A673 (cell line): ENCODE measurements at regions not wholly inside any gene's neighbourhood (a gene's known extent, or its start where the extent isn't known, plus 50 kb on each side); places are given as distances from the start of the nearest gene placed in this dataset.

ENCODE experiments used
- CTCF ChIP-seq: fragments of 300-800, 200-600 bp; sonication (generic); conservative IDR thresholded peaks from 2 replicates; pipeline ENCODE4 v1.5.1; 2017; ENCODE audit warnings: low read depth, mild to moderate bottlenecking, antibody characterized with exemption, low read length, moderate library complexity, mixed read lengths
- EZH2 ChIP-seq: fragments of 200-600 bp; sonication (generic); IDR thresholded peaks from 2 replicates; pipeline ENCODE4 v1.6.1; 2017; ENCODE audit warnings: borderline replicate concordance, low read depth, mild to moderate bottlenecking, mixed read lengths, antibody characterized with exemption, low read length; ENCODE audit not compliant: poor library complexity, severe bottlenecking

DNA sequence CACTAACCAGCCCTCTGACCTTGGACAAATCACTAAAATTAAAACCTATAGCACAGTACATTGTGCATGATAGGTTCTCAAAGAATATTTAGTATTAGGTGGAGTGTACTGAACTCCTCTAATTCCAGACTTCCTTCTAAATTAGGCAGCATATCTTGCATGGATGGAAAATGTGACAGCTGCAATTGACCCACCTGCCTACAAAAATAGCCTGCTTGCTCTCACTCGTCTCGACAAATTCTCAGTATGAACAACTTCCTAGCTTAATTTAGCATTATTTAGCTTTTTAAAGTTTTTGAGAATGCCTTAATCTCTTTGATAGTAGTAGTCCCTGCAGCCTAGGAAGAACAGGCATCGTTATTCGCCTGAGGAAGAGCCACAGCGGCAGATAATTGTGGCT is 482.0 kb downstream of the PIK3C3 start:
- no peak for TF ChIP-seq CTCF
- TF ChIP-seq EZH2: no peak
